ENCODE measurements at regions not wholly inside any gene's neighbourhood (a gene's known extent, or its start where the extent isn't known, plus 50 kb on each side); places are given as distances from the start of the nearest gene placed in this dataset.

- Mint-ChIP-seq H3K4me3 (no peak overlapping the region), H3K4me1 (no peaks in the 10 kb centered on the region), H3K27me3 (peaks cover 64% of the 10 kb centered on the region), H3K27ac (no peak overlapping the region), H3K9me3 (ENCODE audit: insufficient read depth) (no peaks in the 10 kb centered on the region)
- no peak for TF ChIP-seq EZH2 (IDR thresholded peaks at IDR 0.05; ENCODE audit: borderline replicate concordance, insufficient read depth, low read depth, low read length, poor library complexity, severe bottlenecking)
- TF ChIP-seq CTCF (IDR thresholded peaks at IDR 0.05): no peak
- H3K4me1 ChIP-seq (ENCODE audit: control insufficient read depth in 2 of 2, insufficient read depth in 2 of 2, low read length in 2 of 2): no peaks in the 10 kb centered on the region
- intact Hi-C loops (cut with micrococcal nuclease): no loop called here
- peaks cover 0 to 20% (median 8%) of the 10 kb centered on the region in 4 experiments for H3K27me3 ChIP-seq (replicated peaks in 1 of 4; ENCODE audit: control extremely low read depth in 1 of 4, control insufficient read depth in 3 of 4, insufficient read depth in 4 of 4, low read length in 3 of 4)
- H3K36me3 ChIP-seq (replicated peaks in 1 of 2; ENCODE audit: control extremely low read depth in 1 of 2, control insufficient read depth in 1 of 2, extremely low read depth in 1 of 2, insufficient read depth in 2 of 2, low read length in 1 of 2): no peaks in the 10 kb centered on the region
- H2AFZ ChIP-seq (ENCODE audit: insufficient read depth, low read depth, low read length, poor library complexity, severe bottlenecking): no peak overlapping the region
- H3K9ac ChIP-seq (ENCODE audit: low read length): no peak overlapping the region
- H3K9me3 ChIP-seq (ENCODE audit: control extremely low read depth in 1 of 3, control insufficient read depth in 2 of 3, insufficient read depth in 1 of 3, low read length in 2 of 3): no peaks in the 10 kb centered on the region
- DNase-seq: no peak
- ChIA-PET CTCF (no interaction called here), POLR2A (no interaction called here)
- no peaks in the 10 kb centered on the region for H4K20me1 ChIP-seq (ENCODE audit: control insufficient read depth, insufficient read depth, low read length, poor library complexity, severe bottlenecking)
- 24% methylated on average over 12 of the region's 17 CpGs for WGBS (ENCODE audit: insufficient coverage)
- H3K4me3 ChIP-seq (ENCODE audit: control extremely low read depth in 1 of 5, extremely low read depth in 1 of 5, insufficient read depth in 1 of 5, low read depth in 2 of 5, low read length in 4 of 5): no peak overlapping the region
- H3K27ac ChIP-seq (ENCODE audit: low read length in 2 of 2): no peak overlapping the region
- no peaks in the 10 kb centered on the region for H3K79me2 ChIP-seq (ENCODE audit: control insufficient read depth, insufficient read depth, low read length)
- no peak overlapping the region for H3K4me2 ChIP-seq (replicated peaks; ENCODE audit: low read depth, low read length, poor library complexity, severe bottlenecking)
- ATAC-seq (ENCODE audit: low read depth): no peak
Observed at GRCh38 chr22:26953012-26953883, 295.9 kb downstream of the MIAT start.

GRCh38 chr22:26956371-26956770 is 299.0 kb downstream of the MIAT start:
- no peak for DNase-seq
- Histone ChIP-seq H4K20me1 (ENCODE audit: control insufficient read depth, insufficient read depth, low read length, poor library complexity, severe bottlenecking) (no peaks in the 10 kb centered on the region), H3K4me1 (ENCODE audit: control insufficient read depth in 2 of 2, insufficient read depth in 2 of 2, low read length in 2 of 2) (no peaks in the 10 kb centered on the region), H3K79me2 (ENCODE audit: control insufficient read depth, insufficient read depth, low read length) (no peaks in the 10 kb centered on the region), H3K27ac (ENCODE audit: low read length in 2 of 2) (no peak overlapping the region), H3K36me3 (replicated peaks in 1 of 2; ENCODE audit: control extremely low read depth in 1 of 2, control insufficient read depth in 1 of 2, extremely low read depth in 1 of 2, insufficient read depth in 2 of 2, low read length in 1 of 2) (no peaks in the 10 kb centered on the region), H3K4me2 (replicated peaks; ENCODE audit: low read depth, low read length, poor library complexity, severe bottlenecking) (no peak overlapping the region), H3K4me3 (ENCODE audit: control extremely low read depth in 1 of 5, extremely low read depth in 1 of 5, insufficient read depth in 1 of 5, low read depth in 2 of 5, low read length in 4 of 5) (no peak overlapping the region), H3K9me3 (ENCODE audit: control extremely low read depth in 1 of 3, control insufficient read depth in 2 of 3, insufficient read depth in 1 of 3, low read length in 2 of 3) (no peaks in the 10 kb centered on the region), H3K9ac (ENCODE audit: low read length) (no peak overlapping the region), H3K27me3 (replicated peaks in 1 of 4; ENCODE audit: control extremely low read depth in 1 of 4, control insufficient read depth in 3 of 4, insufficient read depth in 4 of 4, low read length in 3 of 4) (peaks cover 0 to 28% (median 6%) of the 10 kb centered on the region in 4 experiments), H2AFZ (ENCODE audit: insufficient read depth, low read depth, low read length, poor library complexity, severe bottlenecking) (no peak overlapping the region)
- Mint-ChIP-seq H3K27ac (no peak overlapping the region), H3K4me1 (no peaks in the 10 kb centered on the region), H3K27me3 (peaks cover 76% of the 10 kb centered on the region), H3K9me3 (ENCODE audit: insufficient read depth) (no peaks in the 10 kb centered on the region), H3K4me3 (no peak overlapping the region)
- intact Hi-C loops (cut with micrococcal nuclease): no loop called here
- no peak for ATAC-seq (ENCODE audit: low read depth)
- ChIA-PET CTCF (no interaction called here), POLR2A (no interaction called here)
- 21% methylated on average over 2 of the region's 4 CpGs for WGBS (ENCODE audit: insufficient coverage)
- TF ChIP-seq CTCF (IDR thresholded peaks at IDR 0.05): no peak
- no peak for TF ChIP-seq EZH2 (IDR thresholded peaks at IDR 0.05; ENCODE audit: borderline replicate concordance, insufficient read depth, low read depth, low read length, poor library complexity, severe bottlenecking)
